SU-DHL-6 (cell line): ENCODE measurements at regions not wholly inside any gene's neighbourhood (a gene's known extent, or its start where the extent isn't known, plus 50 kb on each side); places are given as distances from the start of the nearest gene placed in this dataset.

Experiments used
- CTCF ChIP-seq: fragments of 200-600 bp; sonication (generic); IDR thresholded peaks from one replicate; pipeline ENCODE4 v1.5.1; 2017; ENCODE audit warnings: antibody characterized with exemption, mild to moderate bottlenecking, low read length, moderate library complexity; ENCODE audit not compliant: insufficient read depth, poor library complexity, severe bottlenecking
- EZH2phosphoT487 ChIP-seq: fragments of 200-600 bp; sonication (generic), shearing (Covaris generic); conservative IDR thresholded peaks from 2 replicates; pipeline ENCODE4 v1.6.1; 2018; ENCODE audit warnings: mild to moderate bottlenecking, antibody characterized with exemption, low read length, moderate library complexity, mixed read lengths

GRCh38 chr7:38013246-38013645, 92.8 kb downstream of the EPDR1 start:
- no peak for TF ChIP-seq CTCF
- TF ChIP-seq EZH2phosphoT487 = no peak
